Activated T-cell treated with anti-CD3 and anti-CD28 coated beads for 24 hours (primary cell): ENCODE measurements at regions not wholly inside any gene's neighbourhood (a gene's known extent, or its start where the extent isn't known, plus 50 kb on each side); places are given as distances from the start of the nearest gene placed in this dataset.
"Not testable (repeated sequence)": the region's sequence is repeated elsewhere in the genome, so short reads cannot be mapped to it uniquely, and the experiment has no call there.

Experiments
- DNase-seq: peaks from one replicate; pipeline ENCODE4 v3.0.0-alpha.2; 2020; ENCODE audit warnings: low read depth

DNA sequence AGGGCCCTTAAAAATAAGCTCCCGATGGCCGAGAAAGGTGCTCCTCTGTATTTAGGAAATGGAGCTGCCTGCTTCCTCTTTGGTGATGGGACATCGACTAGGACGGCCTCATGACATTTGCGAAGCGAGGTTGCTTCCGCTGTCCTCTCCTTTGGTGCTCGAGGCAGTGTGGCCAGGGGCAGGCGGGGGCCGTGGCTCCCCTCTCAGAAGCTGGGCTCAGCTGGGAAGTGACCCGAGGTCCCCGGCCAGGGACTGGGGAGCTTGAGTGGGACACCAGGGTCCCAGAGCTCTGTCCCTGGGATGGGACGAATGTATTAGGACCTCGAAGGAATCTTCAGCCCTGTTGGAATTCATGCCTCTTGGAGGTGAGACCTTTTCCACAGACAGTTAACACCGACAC is 151.1 kb downstream of the CTTN start:
- DNase-seq = no peak

DNA sequence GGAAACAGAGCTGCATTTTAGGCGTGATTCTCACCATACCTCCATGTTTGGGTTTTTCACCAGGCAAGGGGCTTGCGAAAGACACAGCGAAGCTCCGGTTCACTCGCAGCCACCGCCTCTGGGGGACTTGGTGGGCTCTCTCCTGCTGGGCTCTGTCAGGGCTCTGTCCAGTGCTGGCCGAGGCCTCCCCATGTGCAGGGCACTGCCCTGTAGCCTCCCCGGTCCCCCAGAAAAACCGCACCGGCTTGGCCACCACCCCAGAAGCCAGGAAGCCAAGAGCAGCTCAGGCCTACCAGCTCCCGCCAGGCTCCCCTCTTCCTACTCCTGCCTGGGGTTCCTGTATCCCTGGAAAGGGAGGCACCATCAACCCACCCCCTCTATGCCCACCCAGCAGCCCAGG is 151.5 kb downstream of the CTTN start:
- no peak for DNase-seq

DNA sequence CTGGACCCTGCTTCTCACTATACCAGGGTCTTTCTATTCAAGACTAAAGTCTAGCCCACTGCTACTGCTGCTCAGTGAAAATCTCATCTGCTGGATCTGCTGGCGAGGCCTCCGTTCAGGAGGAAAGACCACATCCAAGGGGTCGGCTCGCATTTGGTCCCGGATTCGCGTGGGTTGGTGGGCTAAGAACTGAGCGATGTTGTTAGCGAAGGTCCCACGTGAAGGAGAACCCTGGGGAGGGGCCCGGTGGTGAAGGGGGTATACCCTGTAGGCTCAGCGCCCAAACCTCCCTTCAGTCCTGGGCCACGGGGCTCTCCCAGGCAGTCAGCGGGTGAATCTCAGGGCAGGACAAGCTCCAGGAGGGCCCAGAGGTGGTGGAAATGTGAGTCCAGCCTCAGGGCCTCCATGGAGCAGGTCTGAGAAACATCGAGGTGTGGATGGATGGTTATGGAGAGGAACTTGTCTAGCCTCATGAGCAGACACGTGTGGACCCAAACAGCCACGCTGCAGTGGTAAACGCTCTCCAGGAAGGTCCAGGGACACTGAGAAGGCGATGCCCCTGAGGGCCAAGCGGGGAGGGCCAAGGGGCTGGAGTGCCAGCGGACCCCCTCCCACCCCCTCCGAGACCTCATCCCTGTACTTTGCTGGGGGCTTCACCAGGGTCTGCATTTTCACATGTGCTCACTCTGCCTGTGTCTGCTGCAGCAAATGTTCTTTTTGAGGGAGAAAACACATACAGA is 152.3 kb downstream of the CTTN start:
- DNase-seq = no peak

DNA sequence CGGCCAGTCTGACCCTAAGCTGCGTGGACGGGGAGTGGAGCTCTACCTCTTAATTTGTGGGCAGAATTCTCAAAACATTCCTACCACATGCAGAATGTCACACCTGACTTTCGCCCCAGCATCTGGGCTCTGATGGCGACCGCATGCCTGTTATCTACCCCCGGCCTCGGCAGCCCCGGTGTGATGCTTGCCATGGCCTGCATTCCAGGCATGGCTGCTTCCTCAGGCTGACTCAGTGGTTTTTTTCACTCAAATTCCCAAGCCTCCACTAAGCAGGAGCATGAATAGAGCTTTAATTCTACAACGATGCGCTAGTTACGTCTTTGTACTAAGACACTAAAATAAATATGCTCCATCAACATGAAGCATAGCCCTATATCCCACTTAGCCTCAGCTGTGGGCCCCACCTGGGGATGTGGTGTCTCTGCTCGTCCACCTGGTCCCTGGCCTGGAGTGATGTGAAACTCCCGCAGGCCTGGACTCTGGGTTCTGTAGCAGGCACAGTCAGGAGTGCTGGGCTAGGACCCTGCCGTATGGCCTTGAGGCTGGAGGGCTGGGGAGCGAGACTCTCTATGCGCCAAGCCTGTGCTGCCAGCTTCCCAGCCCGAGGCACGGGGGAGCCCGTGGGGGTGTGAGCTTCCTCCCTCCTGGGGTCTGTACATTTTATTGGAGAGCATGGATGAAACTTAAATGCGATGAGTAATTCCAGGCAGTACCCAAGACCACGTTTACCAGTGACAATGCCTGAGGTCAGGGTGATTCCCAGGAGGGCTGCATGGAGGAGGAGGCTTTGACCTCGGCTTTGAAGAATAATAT is 153.2 kb downstream of the CTTN start:
- DNase-seq = no peak

DNA sequence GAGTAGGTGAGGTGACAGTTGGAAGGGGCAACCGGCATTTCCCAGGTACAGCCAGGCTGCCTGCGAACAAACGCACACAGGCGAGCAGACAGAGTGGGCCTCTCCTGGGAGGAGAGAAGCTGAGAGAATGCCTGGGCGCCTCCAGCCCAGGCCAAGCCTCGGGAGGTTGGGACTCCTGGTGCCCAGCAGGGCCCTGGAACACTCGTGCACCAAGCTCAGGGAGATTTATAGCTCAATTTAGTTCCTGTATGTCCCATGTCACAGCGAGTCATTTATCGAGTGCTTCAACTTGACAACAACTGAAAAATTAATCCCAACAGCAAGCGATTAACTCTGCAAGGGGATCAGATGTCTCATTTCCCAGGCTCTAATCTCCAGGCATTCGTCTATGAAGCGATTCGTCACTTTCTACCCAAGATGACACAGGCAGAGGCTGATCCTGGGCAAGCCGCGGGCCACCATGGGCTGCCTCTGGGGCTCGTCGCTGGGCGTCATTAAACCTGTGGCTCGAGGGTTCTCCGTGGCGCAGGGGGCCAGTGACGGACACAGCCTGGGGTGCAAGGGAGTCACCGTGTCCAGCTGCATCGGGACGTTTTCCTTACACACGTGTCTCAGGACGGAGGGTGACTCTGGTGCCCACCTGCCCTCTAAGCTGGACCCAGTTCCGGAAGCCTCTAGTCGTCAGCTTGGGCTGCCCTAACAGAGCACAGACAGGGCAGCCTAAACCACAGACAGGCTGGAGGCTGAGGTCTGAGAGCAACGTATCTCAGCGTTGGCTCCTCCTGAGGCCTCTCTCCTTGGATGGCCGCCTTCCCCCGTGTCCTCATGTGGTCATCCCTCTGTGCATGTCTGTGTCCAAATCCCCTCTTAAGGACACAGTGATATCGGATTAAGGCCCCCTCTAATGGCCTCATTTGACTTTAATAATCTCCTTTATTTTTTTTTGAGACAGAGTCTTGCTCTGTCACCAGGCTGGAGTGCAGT is 154.1 kb downstream of the CTTN start:
- DNase-seq = no peak

DNA sequence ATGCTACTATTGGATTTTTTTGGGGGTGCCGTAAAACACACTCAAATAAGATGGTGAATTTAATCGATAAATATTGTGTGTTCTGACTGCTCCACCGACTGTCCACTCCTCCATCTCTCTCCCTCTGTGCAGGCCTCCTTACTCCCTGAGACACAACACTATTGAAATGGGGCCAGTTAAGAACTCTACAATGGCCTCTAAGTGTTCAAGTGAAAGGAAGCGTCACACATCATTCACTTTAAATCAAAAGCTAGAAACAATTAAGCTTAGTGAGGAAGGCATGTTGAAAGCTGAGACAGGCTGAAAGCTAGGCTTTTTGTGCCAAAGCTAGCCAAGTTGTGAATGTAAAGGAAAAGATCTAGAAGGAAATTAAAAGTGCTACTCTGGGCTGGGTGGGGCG is 156.7 kb downstream of the CTTN start:
- no peak for DNase-seq

DNA sequence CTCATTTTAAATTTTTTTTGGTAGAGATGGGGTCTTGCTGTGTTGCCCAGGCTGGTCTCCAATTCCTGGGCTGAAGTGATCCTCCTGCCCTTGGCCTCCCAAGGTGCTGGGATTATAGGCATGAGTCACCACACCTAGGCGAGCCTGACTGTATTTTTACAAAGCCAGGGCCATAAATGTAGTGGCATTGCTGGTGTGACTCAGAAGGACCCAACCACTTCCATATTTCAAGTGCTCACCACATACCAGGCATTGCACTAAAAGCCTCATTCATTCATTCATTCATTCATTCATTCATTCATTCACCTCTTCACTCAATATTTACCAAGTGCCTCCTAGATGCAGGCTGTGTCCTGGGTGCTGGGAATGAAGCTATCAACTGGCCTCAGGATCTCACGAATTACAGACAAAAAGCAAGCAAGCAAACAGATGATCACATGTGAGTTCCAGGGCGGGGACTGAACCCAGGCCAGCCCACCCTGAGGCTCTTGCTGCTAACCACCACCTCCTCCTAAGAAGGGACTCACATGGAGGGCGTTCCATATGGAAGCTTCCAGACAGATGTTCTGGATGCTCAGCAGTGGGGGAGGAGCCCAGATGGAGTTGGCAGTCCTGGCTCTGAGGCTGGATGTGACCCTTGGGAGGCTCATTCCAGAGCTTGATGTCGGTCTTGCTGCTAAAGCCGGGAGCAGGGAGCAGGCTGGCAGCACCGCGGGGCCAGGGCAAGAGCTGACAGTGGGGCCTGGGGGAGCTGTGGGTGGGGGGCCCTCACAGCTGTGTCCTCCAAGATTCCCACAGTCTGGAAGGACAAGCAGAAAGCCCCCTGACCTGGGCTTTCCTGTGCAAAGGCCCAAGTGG is 158.8 kb downstream of the CTTN start:
- no peak for DNase-seq

DNA sequence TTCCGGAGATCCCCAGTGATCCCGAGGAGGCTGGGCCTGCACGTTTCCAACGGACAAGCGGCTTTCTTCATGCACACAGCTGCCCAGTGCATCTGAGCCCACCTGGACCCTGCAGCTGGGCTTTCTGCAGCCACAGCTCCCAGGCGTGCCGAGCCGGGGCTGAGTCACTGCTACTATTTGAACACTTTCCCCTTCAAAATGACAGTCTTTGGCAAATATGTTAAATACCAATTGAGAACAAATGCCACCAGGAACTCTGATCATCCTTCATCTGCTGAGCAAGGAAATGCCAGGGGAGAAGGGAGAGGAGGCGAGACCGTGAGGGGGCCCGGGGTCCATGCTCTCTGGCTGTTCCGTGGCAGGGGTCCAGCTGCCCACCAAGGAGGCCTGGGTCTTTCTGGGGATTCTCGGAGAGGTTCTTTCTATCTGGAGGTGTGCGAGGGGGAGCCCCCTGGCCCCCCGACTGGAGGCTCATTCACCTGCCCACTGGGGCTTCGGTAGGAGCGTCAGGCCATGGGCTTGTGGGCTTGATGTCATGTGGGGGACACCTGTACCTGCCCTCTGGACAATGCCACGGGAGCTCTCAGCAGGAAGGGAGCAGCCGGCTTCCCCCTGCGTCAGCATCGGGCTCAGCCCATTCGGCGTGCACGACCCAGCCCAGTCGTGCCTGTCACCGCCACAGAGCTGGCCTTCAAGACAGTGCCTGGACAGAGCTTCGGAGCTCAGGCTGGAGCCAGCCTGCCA is 159.6 kb downstream of the CTTN start:
- DNase-seq = no peak

DNA sequence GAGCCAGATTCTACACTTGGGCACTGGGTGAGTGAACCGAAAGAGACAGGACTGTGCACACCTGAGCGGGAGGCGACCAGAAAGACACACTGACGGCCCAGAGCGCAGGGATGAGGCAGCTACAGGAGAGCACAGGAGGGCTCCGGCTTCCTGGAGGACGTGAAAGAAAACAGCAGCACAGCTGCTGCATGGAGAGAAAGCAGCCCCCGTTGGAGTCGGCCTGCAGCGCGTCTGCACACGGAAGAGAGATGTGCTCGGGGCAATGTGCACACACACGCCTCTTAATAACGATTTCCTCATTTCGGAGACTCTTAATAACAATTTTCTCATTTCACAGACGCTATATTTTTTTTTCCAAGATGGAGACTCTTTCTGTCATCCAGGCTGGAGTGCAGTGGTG is 160.4 kb downstream of the CTTN start:
- DNase-seq = no peak

DNA sequence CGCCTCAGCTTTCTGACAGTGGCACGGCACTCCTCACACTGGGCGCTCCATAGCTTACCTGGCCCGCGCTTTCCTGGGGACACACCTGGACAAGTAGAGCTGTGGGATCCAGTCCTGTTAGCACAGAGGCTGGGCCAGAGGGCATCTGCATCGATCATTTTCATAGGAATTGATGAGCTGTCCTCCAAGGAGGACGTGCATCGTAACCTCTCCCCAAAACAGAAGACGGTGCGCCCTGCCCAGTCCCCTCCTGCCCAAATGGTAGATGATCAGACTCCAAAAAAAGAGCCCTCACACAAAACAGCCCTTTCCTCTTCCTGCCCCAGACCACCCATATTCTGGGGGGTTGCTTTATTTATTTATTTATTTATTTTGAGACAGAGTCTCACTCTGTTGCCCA is 161.2 kb downstream of the CTTN start:
- DNase-seq = no peak

DNA sequence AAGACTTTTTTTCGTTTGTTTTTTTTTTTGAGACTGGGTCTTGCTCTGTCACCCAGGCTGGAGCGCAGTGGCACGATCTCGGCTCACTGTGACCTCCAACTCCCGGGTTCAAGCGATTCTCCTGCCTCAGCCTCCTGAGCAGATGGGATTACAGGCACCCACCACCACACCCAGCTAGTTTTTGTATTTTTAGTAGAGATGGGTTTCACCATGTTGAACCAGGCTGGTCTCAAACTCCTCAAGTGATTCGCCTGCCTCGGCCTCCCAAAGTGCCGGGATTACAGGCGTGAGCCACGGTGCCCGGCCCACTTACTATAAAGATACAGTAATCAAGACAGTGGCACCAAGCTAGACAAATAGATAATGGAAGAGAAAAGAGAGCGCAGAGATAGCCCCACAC is 162.3 kb downstream of the CTTN start:
- DNase-seq = not testable (repeated sequence)

DNA sequence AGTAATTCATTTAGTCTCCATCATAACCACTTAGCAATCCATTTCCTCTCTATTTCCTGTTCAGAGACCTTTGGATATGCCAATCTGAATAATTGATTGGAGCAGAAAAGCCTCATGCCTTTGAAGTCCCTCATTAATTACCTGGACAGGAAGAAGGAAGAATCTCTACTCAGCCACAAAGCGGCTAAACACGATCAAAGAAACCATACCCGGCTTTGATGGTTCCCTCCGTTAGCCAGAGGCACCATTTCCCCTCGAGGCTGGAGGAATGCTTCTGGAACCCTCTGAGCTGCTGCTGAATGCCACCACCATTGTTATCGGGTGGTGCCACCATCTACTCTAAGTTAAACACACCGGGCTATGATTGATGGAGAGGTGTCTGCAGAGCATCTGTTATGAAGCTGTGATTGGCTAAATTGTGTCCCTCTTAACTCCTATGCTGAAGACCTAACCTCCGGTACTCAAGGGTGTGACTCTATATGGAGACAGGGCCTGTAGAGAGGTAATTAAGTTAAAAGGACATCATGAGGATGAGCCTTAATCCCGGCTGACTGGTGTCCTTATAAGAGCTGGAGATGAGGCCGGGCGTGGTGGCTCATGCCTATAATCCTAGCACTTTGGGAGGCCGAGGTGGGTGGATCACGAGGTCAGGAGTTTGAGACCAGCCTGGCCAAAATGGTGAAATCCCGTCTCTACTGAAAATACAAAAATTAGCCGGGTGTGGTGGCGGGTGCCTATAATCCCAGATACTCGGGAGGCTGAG is 168.6 kb downstream of the CTTN start:
- no peak for DNase-seq

DNA sequence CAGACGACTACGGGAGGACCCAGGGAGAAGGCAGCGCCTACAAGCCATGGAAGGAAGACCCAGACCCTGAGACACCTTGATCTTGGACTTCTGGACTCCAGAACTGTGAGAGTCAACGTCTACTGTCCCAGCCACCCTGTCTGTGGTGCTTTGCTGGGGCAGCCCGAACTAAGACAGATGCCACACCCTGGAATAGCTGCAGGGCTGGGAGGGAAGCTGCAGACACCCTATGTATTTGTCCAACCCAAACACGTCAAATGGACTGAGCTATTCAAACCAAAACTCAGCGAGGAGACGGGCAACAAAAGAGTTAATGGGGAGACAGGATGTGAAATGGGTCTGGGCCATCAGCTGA is 169.3 kb downstream of the CTTN start:
- no peak for DNase-seq

DNA sequence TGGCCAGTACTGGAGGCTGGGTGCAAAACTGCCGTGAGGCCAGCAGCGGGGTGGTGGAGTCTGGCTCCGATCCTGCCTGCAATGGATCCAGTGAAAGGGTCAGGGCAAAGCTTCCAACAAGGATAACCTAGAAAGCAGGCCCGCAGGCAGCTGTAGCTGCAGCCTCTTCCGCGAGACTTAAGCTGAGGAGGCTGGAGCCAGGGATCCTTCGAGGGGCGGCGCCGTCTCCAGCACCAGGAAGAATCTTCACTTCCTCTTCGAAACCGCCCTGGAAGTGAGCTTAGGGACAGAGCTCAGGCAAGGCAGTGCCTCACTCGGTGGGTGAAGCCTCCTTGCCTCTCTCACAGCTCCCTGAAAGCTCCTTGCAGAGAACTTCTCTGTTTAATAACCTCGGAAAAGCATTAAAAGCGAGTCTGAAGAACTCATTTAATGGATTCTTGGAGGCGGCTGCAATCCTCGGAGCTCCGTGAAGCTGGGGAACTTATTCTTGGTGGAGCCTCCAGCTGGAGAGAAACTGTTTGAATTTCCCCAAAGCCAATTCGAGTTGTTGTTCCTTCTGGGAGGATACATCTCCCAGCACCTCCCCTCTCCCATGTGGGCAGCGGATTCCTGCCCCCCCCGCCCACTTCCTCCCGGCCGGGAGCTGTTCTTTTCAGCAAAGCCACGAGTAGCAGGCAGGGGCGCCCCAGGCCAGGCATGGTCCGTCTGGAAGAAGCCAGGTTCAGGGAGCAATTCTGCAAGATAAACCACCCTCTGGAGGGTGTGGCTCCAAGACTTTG is 169.9 kb downstream of the CTTN start:
- no peak for DNase-seq

DNA sequence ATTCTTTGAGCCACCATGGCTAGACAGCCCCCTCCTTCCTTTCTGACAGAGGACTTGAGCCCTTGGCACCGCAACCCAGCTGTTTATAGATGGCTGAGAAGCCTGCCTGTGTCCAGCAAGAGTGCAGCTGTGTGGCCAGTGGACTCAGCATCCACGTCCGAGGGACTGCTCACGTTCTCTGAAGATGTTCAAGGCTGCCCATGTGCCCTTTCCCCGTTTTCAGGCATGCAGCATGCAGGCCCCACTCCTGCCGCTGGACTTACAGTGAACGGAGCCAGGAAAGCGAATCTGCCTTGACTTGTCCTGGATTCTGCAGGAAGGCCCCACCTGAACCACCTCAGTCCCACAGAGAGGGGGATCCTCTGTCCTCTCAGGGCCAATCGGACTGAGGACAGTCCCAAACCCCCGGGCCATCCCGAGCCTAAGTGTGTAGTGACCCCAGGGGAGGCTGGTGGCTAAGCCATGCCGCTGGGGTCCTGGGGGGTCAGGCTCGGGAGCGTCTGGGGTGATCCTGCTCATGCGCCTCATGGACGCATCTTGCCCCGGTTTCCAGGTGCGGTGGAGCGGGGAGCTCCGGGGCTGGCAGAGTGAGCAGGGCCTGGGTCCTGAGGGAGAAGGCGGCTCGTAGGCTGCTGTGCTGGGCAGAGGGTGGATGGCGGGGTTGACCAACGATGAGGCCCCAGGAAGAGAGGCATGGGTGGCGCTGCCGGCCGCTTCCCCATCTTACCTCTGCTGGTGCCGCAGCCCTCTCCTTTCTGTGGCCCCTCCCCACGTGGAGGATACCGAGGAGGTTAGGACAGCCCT is 170.7 kb downstream of the CTTN start:
- DNase-seq = no peak

DNA sequence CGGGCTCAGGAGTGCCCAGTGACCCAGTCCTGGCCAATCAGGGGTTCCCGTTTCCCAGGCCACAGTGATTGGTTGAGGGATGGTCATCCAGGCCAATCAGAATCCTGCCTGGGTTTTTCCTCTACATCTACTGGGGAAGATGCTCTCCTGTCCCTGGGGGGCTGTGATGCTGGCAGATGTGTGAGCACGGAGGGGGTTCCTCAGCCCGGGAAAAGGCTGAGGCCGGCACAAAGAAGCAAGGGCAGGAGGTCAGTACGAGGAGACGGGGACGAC is 171.2 kb downstream of the CTTN start:
- no peak for DNase-seq

DNA sequence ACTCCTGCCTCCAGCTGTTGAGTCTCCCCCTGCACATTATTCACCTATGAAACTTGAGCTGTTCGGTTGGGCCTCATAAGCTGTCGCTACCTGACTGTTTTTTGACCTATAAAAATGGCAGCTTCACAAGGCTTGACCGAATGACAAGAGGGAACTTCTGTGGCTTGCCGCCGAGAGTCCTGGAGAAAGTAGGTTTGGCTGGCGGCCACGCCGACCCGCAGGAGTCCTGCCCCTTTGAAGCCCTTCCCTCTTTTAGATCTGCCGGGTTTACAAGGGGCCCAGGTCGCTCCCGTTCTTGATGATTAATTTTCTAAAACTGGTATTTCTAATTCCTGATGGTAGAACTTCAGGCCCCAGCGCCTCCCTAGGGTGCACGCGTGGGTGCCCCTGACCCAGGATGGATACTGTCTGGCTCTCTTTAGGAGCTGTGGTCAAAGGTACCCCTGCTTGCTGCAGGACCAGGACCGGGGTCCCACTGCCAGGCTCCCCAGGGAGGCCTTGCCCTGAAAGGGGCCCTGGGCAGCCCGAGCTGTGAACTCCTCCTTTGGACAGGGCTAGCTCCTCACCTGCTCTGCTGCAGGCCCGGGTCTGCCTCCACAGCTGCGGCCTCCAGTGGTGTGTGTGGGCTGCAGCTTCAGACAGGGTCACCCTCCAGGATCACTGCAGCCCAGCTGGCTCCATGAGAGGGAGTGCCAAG is 171.8 kb downstream of the CTTN start:
- DNase-seq = no peak
